ENCODE measurements at regions not wholly inside any gene's neighbourhood (a gene's known extent, or its start where the extent isn't known, plus 50 kb on each side); places are given as distances from the start of the nearest gene placed in this dataset.

DNA sequence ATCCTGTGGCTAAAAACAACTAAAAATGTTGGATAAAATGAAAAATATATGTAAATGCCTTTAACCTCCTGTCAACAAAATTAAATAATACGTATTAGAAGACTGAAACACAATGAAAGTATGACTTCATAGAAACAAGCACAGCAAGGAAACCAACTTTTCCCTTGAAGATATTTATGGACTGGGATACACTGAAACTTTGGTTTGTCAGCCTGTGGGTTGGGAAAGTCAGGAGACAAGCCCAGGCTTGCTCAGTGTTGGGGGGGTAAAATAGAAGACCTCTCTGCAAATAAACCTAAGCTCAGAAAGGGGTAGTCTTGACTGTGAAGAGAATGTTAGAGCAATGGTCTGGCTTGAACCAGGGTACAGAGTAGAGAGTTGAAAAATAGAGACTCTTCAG is 454.5 kb downstream of the FBXO15 start:
- TF ChIP-seq, protein P1, sequence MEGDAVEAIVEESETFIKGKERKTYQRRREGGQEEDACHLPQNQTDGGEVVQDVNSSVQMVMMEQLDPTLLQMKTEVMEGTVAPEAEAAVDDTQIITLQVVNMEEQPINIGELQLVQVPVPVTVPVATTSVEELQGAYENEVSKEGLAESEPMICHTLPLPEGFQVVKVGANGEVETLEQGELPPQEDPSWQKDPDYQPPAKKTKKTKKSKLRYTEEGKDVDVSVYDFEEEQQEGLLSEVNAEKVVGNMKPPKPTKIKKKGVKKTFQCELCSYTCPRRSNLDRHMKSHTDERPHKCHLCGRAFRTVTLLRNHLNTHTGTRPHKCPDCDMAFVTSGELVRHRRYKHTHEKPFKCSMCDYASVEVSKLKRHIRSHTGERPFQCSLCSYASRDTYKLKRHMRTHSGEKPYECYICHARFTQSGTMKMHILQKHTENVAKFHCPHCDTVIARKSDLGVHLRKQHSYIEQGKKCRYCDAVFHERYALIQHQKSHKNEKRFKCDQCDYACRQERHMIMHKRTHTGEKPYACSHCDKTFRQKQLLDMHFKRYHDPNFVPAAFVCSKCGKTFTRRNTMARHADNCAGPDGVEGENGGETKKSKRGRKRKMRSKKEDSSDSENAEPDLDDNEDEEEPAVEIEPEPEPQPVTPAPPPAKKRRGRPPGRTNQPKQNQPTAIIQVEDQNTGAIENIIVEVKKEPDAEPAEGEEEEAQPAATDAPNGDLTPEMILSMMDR (conservative IDR thresholded peaks at IDR 0.05; ENCODE audit: low read length), result no peak
- TF ChIP-seq EZH2phosphoT487 (IDR thresholded peaks at IDR 0.05; ENCODE audit: borderline replicate concordance), result no peak

Data from Loucy (cell line).